EL (cell line): ENCODE measurements at regions not wholly inside any gene's neighbourhood (a gene's known extent, or its start where the extent isn't known, plus 50 kb on each side); places are given as distances from the start of the nearest gene placed in this dataset.

Source experiments
- DNase-seq: peaks from one replicate; pipeline ENCODE4 v3.0.0-alpha.2; 2016

DNA sequence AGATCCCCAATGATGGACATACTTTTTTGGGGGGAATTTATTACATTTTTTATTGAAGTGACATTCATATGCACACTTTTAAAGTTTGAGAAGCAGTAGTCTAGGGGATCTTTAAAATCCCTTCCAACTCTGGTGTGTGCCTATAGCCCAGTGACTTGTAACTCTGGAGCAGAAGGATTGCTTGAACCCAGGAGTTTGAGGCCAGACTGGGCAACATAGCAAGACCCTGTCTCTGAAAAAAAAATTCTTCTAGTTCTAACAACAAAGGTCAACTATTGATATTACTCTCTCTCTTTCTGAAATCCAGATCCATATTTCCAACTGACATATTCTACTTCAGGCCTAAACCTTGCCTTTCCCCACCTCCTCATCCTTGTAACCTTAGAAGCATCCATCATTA, 148.2 kb upstream of the SPRY4 start:
- no peak for DNase-seq

DNA sequence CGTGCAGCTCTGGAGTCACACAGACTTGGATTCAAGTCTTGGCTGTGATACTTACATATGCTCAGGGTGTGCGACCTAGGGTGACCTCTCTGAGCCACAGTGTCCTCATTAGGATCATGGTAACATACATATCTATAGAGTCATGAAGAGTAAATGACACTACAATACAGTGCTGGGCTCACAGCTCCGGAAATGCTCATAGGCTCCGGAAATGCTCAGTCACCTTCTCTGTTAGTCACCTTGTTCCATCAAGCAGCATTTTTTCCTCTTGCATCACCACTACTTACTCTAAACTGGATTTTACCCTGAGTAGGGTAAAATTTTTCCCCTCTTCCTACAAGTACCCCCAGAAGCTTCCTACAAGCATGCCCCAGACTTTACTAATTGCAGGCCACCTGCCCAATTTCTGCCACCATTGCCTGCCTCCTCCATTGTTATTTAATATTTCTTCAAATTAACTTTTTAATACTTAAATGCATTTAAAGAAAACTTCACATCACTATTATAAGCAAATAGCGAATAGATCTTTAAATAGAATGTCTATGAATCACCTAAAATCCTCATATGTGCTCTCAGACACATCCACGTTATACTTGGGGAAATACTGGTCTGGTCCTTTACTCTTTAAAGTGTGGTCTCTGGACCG, 147.6 kb upstream of the SPRY4 start:
- peak; percentile 95 for DNase-seq

GRCh38 chr5:142466195-142466971, 141.6 kb upstream of the SPRY4 start:
- DNase-seq, result peak; percentile 70

GRCh38 chr5:142465476-142465875, 140.7 kb upstream of the SPRY4 start:
- DNase-seq, result no peak

DNA sequence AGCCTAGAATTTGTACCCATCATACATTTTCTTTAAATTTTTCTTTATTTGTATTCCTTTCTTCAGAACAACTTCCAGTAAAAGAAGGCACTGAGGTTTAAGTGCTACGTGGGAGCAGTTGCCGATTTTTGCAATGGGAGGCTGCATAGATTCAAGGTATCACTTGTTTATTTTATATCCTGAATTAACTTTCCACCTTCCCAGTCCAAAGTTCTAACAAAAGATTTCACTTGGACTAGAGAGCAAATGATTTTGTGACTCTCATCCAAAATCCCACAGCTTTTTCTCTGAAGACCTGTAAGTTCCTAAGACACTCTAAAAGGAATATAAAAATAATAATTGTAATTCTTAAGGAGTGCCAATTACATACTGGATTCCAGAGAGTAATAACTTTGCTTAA, 139.1 kb upstream of the SPRY4 start:
- DNase-seq, result no peak

- no peak for DNase-seq
These were observed 136.3 kb upstream of the SPRY4 start for GRCh38 chr5:142461028-142461590.

GRCh38 chr5:142459209-142459608, 134.4 kb upstream of the SPRY4 start:
- DNase-seq, result no peak

DNA sequence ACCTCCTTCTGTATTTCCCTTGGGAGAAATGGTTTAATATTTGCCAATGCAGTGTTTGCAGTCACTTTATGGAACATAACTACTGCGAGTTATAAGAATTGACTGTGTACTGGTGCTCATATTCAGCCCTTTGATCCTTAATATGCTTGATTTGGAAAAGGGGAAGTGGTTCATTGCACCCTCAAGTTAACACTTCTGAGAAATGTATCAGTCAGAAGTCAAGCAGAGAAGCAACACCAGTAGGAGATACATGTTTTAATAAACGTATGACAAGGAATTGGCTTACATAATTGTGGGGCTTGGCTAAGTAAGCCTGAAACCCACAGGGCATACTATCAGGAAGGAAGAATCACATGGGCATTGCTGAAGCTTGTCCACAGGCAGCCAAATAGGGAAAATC, 131.0 kb upstream of the SPRY4 start:
- no peak for DNase-seq

GRCh38 chr5:142453932-142454331, 129.1 kb upstream of the SPRY4 start:
- no peak for DNase-seq

DNA sequence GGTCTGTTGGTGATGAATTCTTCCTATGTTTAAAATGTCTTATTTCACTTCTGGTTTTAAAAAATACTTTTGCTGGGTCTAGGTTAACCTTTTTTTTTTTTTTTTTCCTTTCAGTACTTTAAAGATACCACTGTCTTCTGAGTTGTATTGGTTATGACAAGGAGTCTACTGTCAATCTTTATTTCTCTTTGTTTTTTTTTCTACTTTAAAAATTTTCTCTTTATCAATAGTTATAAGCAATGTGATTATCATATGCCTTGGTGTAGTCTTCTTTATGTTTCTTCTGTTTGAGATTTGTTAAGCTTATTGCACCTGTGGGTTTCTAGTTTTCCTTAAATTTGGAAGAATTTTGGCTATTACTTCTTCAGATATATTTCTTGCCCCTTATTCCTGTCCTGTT, 125.6 kb upstream of the SPRY4 start:
- no peak for DNase-seq

- no peak for DNase-seq
These were observed 123.1 kb upstream of the SPRY4 start for GRCh38 chr5:142447887-142448286.

DNA sequence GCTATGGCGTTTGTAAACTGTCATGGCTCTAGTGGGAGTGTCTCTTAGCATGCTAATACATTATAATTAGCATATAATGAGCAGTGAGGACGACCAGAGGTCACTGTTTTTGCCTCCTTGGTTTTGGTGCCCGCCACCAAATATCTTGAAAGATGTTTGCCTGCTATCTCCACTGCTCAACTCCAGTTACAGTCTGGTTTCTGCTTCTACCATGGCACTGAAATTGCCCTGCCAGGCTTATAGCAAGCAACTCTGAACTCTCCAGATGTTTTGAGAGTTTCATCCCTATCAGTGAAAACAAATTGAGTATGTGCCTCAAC, 122.1 kb upstream of the SPRY4 start:
- no peak for DNase-seq

DNA sequence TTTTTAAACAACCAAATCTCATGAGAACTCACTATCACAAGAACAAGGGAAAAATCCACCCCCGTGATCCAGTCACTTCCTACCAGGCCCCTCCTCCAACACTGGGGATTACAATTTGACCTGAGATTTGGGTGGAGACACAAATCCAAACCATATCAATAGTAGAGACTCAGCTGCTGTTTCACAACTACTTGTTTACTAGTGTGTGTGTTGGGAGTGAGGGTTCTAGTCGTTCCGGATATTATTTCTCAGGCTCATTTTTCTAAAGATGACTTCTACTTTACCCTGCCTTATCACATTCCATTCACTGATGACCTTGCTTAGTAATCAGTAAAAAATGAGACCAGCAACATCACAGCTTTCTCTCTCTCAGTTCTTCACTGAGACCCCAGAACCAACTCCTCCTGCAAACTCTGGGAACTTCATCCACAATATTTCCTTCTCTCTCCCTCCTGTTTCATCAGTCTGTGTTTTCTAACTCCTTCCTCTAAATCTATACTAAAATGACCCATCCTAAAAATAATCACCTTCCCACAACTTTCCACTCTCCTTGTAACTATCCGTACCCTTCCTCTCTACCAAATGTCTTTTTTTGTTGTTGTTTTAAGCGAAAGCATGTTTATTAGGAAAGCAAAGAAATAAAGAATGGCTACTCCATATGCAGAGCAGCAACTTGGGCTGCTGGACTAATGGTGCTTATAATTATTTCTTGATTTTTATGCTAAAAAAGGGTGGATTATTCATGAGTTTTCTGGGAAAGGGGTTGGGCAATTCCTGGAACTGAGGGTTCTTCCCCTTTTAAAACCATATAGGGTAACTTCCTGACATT, 121.5 kb upstream of the SPRY4 start:
- DNase-seq, result peak; percentile 83

- DNase-seq, result peak; percentile 23
These were observed 120.4 kb upstream of the SPRY4 start for GRCh38 chr5:142445266-142445665.

DNA sequence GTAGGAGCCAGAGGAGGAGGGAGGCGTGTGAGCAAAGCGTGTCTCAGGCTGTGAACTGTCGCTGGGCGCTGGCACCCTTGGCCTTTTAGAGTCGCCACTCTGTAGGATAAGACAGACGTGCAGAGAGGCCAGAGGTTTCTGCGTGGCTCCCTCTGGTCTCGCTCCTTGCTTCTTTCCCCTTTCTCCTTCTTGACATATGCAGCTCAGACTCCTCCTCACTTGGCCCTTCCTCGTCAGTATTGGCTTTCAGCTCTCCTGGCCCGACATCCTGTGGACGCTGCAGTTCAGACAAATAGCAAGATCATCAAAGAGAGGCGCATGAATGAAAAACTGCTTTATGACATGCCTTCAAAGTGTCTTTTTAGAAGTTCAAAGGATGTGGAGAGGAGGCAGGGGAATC, 116.8 kb upstream of the SPRY4 start:
- DNase-seq, result no peak

- DNase-seq, result no peak
These were observed 114.5 kb upstream of the SPRY4 start for GRCh38 chr5:142439207-142439860.

DNA sequence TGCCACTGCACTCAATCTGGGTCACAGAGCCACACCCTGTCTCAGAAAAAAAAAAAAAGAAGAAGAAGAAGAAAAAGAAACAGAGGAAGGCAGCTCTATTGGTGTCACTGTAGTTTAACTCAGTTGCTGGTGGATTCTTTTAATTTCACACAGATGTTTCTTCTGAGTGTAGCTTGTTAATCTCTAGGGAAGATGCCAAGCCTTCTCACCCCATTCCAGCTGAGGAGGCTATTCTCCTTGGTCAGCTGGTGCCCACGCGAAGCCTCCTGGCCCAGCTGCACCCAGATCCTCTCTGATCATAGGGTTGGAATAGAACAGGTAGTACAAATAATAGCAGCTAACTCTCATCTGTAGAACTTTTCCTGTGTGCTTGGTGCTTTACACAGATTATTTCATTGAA, 113.8 kb upstream of the SPRY4 start:
- DNase-seq, result no peak

GRCh38 chr5:142437563-142437962, 112.7 kb upstream of the SPRY4 start:
- DNase-seq, result no peak

DNA sequence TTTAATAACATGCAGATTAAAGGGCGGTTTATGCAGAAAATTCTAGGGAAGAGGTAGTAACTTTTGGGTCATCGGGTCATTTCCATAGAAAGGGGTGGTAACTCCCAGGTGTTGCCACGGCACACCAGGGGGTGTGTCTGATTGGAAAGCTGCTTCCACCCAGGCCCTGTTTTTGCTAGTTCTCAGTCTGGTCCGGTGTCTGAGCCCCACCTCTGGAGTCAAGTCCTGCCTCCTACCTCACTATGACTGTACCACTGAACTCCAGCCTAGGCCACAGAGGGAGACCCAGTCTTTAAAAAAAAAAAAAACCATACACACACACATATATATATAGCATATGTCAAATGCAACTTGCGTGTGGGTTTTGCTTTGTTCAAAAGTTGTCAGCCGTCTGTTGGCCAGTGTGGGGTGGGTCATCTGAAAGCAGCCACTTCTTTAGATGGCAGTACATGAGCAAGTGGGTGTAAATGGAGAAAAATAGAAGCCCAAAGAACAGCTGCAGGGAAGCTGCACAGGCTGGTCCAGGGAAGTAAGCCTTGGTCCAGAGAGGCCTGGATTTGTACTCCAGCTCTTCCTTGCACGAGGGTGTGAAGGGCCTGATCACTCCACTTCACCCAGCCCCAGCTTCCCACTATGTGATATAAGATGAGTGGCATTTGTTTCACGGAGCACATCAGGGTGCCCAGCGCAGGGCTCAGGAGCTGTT, 110.7 kb upstream of the SPRY4 start:
- no peak for DNase-seq

DNA sequence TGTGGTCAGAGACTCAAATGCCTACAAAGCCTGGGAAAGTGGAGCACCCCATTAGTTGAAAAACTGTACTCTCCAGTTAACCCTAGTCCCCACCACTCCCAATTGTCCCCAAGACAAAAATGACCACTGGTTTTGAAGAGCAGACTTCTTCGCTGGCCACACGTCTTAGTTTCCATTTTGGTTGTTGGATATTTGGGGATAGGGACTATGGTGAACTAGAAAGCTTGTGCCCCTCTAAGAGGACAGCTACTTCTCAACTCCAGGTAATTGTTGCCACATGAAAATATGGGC, 109.4 kb upstream of the SPRY4 start:
- DNase-seq, result no peak

DNA sequence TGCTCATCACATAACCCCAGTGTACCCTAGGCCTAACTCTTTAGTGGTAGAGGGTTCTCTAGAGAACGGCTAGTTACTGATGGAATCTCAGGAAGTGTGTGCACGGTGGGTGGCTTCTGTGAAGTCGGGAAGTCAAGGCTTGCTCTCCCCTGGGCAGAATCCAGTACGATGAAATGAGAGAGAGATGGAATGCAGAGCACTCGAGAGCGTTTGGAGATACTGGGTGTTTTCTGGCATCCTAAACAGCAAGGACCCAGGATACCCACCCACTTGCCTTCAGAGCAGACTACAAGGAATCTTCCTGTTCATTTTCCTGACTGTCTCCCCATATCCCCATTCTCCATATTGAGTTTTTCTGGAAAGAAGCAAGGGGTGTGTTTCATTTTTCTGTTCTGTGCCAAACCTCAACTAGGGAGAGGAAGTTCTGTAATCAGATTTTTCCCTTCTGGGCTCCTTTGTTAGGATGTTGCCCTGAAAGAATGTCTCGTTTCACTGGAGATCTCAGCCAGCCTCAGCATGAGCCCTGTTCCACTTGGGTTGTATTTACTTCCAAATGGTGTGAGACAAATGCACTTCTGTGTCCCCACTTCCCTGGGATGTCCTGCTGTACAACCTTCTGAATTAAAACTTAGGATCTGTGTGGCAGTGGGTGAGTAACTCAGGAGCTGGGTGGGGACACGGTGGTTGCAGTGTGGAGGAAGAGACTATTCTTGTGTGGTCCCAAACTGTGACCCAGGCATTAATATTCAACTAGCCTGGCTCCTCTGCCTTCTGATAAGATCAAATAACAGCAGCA, 108.9 kb upstream of the SPRY4 start:
- DNase-seq, result peak; percentile 18

GRCh38 chr5:142432961-142433360, 108.1 kb upstream of the SPRY4 start:
- no peak for DNase-seq
